B cell (primary cell): ENCODE measurements at regions not wholly inside any gene's neighbourhood (a gene's known extent, or its start where the extent isn't known, plus 50 kb on each side); places are given as distances from the start of the nearest gene placed in this dataset.

ENCODE experiments used
- ATAC-seq: fragments of 200-7000 bp; cut with Tn5 transposase; one replicate; pipeline ENCODE4 v1.10.0; 2021; ENCODE audit warnings: low read depth, mild to moderate bottlenecking, moderate number of reproducible peaks, moderate library complexity
- CTCF ChIA-PET: fragments of 350-600 bp; sonication (Branson Sonifier 250); formaldehyde crosslinking; loops from one replicate; lab custom pipeline; 2021; ENCODE audit warnings: antibody characterized with exemption, inconsistent platforms; lab: Charles Lee
- POLR2A ChIA-PET: fragments of 350-600 bp; sonication (Branson Sonifier 250); formaldehyde crosslinking; loops from one replicate; lab custom pipeline; 2021; ENCODE audit warnings: antibody characterized with exemption; lab: Charles Lee
- DNase-seq: peaks from one replicate; pipeline ENCODE4 v3.0.0; 2013
- H2AFZ ChIP-seq: 2 replicates; pipeline ENCODE4 v1.6.1; 2012; ENCODE audit warnings: mild to moderate bottlenecking, low read depth, low read length; ENCODE audit not compliant: insufficient read depth, poor library complexity, severe bottlenecking
- H3K27ac ChIP-seq, 2 donors: 1 replicate in 1 of 2; 2 replicates in 1 of 2; pipeline ENCODE4 v1.5.1; 2012 to 2013; ENCODE audit warnings: low read length in 2 of 2, mild to moderate bottlenecking in 2 of 2, moderate library complexity in 1 of 2
- H3K27me3 ChIP-seq, 4 experiments: fragments of 200-600 bp in 1 of 4; sonication (generic) in 1 of 4; replicated peaks in 1 of 4; 1 replicate in 2 of 4; 2 replicates in 2 of 4; pipeline versions ENCODE4 v1.6.1 to v1.7.0; 2013 to 2016; ENCODE audit warnings: low read length in 3 of 4, mild to moderate bottlenecking in 2 of 4, mixed read lengths in 1 of 4, moderate library complexity in 1 of 4; ENCODE audit not compliant: insufficient read depth in 4 of 4, control insufficient read depth in 3 of 4; ENCODE audit errors: control extremely low read depth in 1 of 4
- H3K36me3 ChIP-seq, 2 experiments: replicated peaks in 1 of 2; 1 replicate in 1 of 2; 2 replicates in 1 of 2; pipeline versions ENCODE4 v1.6.1 to v1.7.1; 2013; ENCODE audit warnings: low read length in 1 of 2; ENCODE audit not compliant: insufficient read depth in 2 of 2, control insufficient read depth in 1 of 2; ENCODE audit errors: control extremely low read depth in 1 of 2, extremely low read depth in 1 of 2
- H3K4me1 ChIP-seq, 2 donors: fragments of 200-600 bp in 1 of 2; sonication (generic) in 1 of 2; 1 replicate in 1 of 2; 2 replicates in 1 of 2; pipeline versions ENCODE4 v1.5.1 to v1.6.1; 2013 to 2017; ENCODE audit warnings: low read length in 2 of 2; ENCODE audit not compliant: control insufficient read depth in 2 of 2, insufficient read depth in 2 of 2
- H3K4me2 ChIP-seq: replicated peaks from 2 replicates; pipeline ENCODE3; 2012; ENCODE audit warnings: mild to moderate bottlenecking, low read depth, low read length; ENCODE audit not compliant: poor library complexity, severe bottlenecking
- H3K4me3 ChIP-seq, 5 experiments: fragments of 200-600 bp in 1 of 5; sonication (generic) in 1 of 5; 1 replicate in 3 of 5; 2 replicates in 2 of 5; pipeline versions ENCODE4 v1.5.1 to v1.7.0; 2011 to 2016; ENCODE audit warnings: low read length in 4 of 5, mild to moderate bottlenecking in 4 of 5, low read depth in 2 of 5, control low read depth in 1 of 5, moderate library complexity in 1 of 5; ENCODE audit not compliant: insufficient read depth in 1 of 5; ENCODE audit errors: control extremely low read depth in 1 of 5, extremely low read depth in 1 of 5
- H3K79me2 ChIP-seq: fragments of 200-600 bp; sonication (generic); one replicate; pipeline ENCODE4 v1.6.0; 2016; ENCODE audit warnings: low read length; ENCODE audit not compliant: control insufficient read depth, insufficient read depth
- H3K9ac ChIP-seq: fragments of 200-600 bp; sonication (generic); 2 replicates; pipeline ENCODE4 v1.6.1; 2017; ENCODE audit warnings: mild to moderate bottlenecking, low read length, moderate library complexity
- H3K9me3 ChIP-seq, 3 donors: one replicate each; pipeline versions ENCODE4 v1.6.1 to v1.7.1; 2013; ENCODE audit warnings: low read length in 2 of 3; ENCODE audit not compliant: control insufficient read depth in 2 of 3, insufficient read depth in 1 of 3; ENCODE audit errors: control extremely low read depth in 1 of 3
- H4K20me1 ChIP-seq: 2 replicates; pipeline ENCODE4 v1.6.0; 2012; ENCODE audit warnings: mild to moderate bottlenecking, low read length; ENCODE audit not compliant: insufficient read depth, control insufficient read depth, poor library complexity, severe bottlenecking
- H3K27ac Mint-ChIP-seq: one replicate; pipeline ENCODE4 v1.8.0; 2021; ENCODE audit warnings: mixed read lengths
- H3K27me3 Mint-ChIP-seq: one replicate; pipeline ENCODE4 v1.8.0; 2021; ENCODE audit warnings: mixed read lengths
- H3K4me1 Mint-ChIP-seq: one replicate; pipeline ENCODE4 v1.8.0; 2021; ENCODE audit warnings: mixed read lengths
- H3K4me3 Mint-ChIP-seq: one replicate; pipeline ENCODE4 v1.8.0; 2021; ENCODE audit warnings: mixed read lengths
- H3K9me3 Mint-ChIP-seq: one replicate; pipeline ENCODE4 v1.8.0; 2022; ENCODE audit warnings: mixed read lengths; ENCODE audit not compliant: insufficient read depth
- CTCF ChIP-seq: fragments of 200-600 bp; IDR thresholded peaks from one replicate; pipeline ENCODE4 v1.8.0; 2022; ENCODE audit warnings: antibody characterized with exemption, mild to moderate bottlenecking
- EZH2 ChIP-seq: IDR thresholded peaks from 2 replicates; pipeline ENCODE4 v1.6.1; 2012; ENCODE audit warnings: borderline replicate concordance, low read depth, mild to moderate bottlenecking, moderate library complexity, low read length; ENCODE audit not compliant: insufficient read depth, poor library complexity, severe bottlenecking
- whole genome bisulfite sequencing: methylation state at CpG from one replicate; pipeline ENCODE4 v1.1.5; 2013; ENCODE audit warnings: missing lambda C conversion rate; ENCODE audit not compliant: insufficient coverage; 5-methylcytosine and 5-hydroxymethylcytosine counted together
- intact Hi-C: fragments of 100-400 bp; cut with micrococcal nuclease; formaldehyde crosslinking; loops from one replicate; pipeline ENCODE4 v1.10.0; 2022

GRCh38 chr3:115498421-115498820 lies 124.9 kb upstream of the GAP43 start:
- Histone ChIP-seq H3K4me1 (no peaks in the 10 kb centered on the region), H3K4me3 (no peak overlapping the region), H3K36me3 (no peaks in the 10 kb centered on the region), H3K27ac (no peak overlapping the region), H3K79me2 (no peaks in the 10 kb centered on the region), H4K20me1 (no peaks in the 10 kb centered on the region), H3K4me2 (no peak overlapping the region), H2AFZ (no peak overlapping the region), H3K27me3 (no peaks in the 10 kb centered on the region), H3K9ac (no peak overlapping the region), H3K9me3 (no peaks in the 10 kb centered on the region)
- CTCF ChIA-PET, result no interaction called here
- Mint-ChIP-seq H3K4me1 (no peaks in the 10 kb centered on the region), H3K4me3 (no peak overlapping the region), H3K9me3 (peaks cover 4% of the 10 kb centered on the region), H3K27me3 (peaks cover 23% of the 10 kb centered on the region), H3K27ac (no peak overlapping the region)
- intact Hi-C loops, result no loop called here
- POLR2A ChIA-PET, result no interaction called here
- ATAC-seq (no peak), DNase-seq (no peak)
- WGBS, result 100% methylated on average over 1 of the region's 1 CpG
- TF ChIP-seq CTCF, result no peak
- no peak for TF ChIP-seq EZH2

GRCh38 chr3:115498898-115499297 lies 124.4 kb upstream of the GAP43 start:
- H3K4me3 Mint-ChIP-seq, result no peak overlapping the region
- ChIA-PET CTCF (no interaction called here), POLR2A (no interaction called here)
- Histone ChIP-seq H3K4me2 (no peak overlapping the region), H3K9ac (no peak overlapping the region), H3K79me2 (no peaks in the 10 kb centered on the region), H2AFZ (no peak overlapping the region), H3K4me1 (no peaks in the 10 kb centered on the region), H3K27me3 (no peaks in the 10 kb centered on the region), H3K36me3 (no peaks in the 10 kb centered on the region), H4K20me1 (no peaks in the 10 kb centered on the region), H3K4me3 (no peak overlapping the region), H3K9me3 (no peaks in the 10 kb centered on the region), H3K27ac (no peak overlapping the region)
- no peak for DNase-seq
- H3K4me1 Mint-ChIP-seq, result no peaks in the 10 kb centered on the region
- 100% methylated on average over 1 of the region's 1 CpG for WGBS
- peaks cover 24% of the 10 kb centered on the region for H3K27me3 Mint-ChIP-seq
- no peak for TF ChIP-seq EZH2
- TF ChIP-seq CTCF, result no peak
- H3K27ac Mint-ChIP-seq, result no peak overlapping the region
- no peak for ATAC-seq
- intact Hi-C loops, result no loop called here
- H3K9me3 Mint-ChIP-seq, result peaks cover 4% of the 10 kb centered on the region
